CD4-positive, alpha-beta T cell treated with Interleukin-15 for 1 hour (primary cell): ENCODE measurements at regions not wholly inside any gene's neighbourhood (a gene's known extent, or its start where the extent isn't known, plus 50 kb on each side); places are given as distances from the start of the nearest gene placed in this dataset.

ENCODE experiments used
- DNase-seq: peaks from one replicate; pipeline ENCODE4 v3.0.0-alpha.2; 2020

GRCh38 chr10:2850202-2850601 is 217.1 kb upstream of the PFKP start:
- no peak for DNase-seq

- DNase-seq = no peak
These were observed 222.4 kb upstream of the PFKP start for GRCh38 chr10:2844925-2845324.

- no peak for DNase-seq
These were observed 228.1 kb upstream of the PFKP start for GRCh38 chr10:2839081-2839725.

GRCh38 chr10:2837674-2838073 is 229.7 kb upstream of the PFKP start:
- DNase-seq = no peak

- no peak for DNase-seq
These were observed 230.3 kb upstream of the PFKP start for GRCh38 chr10:2836921-2837662.

GRCh38 chr10:2834214-2834613 is 233.1 kb upstream of the PFKP start:
- DNase-seq = no peak

GRCh38 chr10:2831509-2831908 is 235.8 kb upstream of the PFKP start:
- no peak for DNase-seq

- DNase-seq = no peak
These were observed 238.6 kb upstream of the PFKP start for GRCh38 chr10:2828741-2829140.

GRCh38 chr10:2826675-2827074 is 240.7 kb upstream of the PFKP start:
- DNase-seq = no peak

- DNase-seq = no peak
These were observed 241.5 kb upstream of the PFKP start for GRCh38 chr10:2825841-2826240.

GRCh38 chr10:2817940-2818636 is 249.3 kb upstream of the PFKP start:
- no peak for DNase-seq

- no peak for DNase-seq
These were observed 253.7 kb upstream of the PFKP start for GRCh38 chr10:2813693-2814092.

- DNase-seq = no peak
These were observed 254.1 kb upstream of the PFKP start for GRCh38 chr10:2813286-2813685.

GRCh38 chr10:2812631-2813030 is 254.7 kb upstream of the PFKP start:
- no peak for DNase-seq

- no peak for DNase-seq
These were observed 267.2 kb upstream of the PFKP start for GRCh38 chr10:2800178-2800577.

- DNase-seq = no peak
These were observed 268.9 kb upstream of the PFKP start for GRCh38 chr10:2798336-2799022.

GRCh38 chr10:2791774-2792443 is 275.4 kb upstream of the PFKP start:
- no peak for DNase-seq

- DNase-seq = no peak
These were observed 276.8 kb upstream of the PFKP start for GRCh38 chr10:2790396-2791188.

- no peak for DNase-seq
These were observed 281.1 kb upstream of the PFKP start for GRCh38 chr10:2786251-2786650.

GRCh38 chr10:2784766-2785165 is 282.6 kb upstream of the PFKP start:
- DNase-seq = no peak

GRCh38 chr10:2782950-2783349 is 284.4 kb upstream of the PFKP start:
- no peak for DNase-seq

- no peak for DNase-seq
These were observed 285.1 kb upstream of the PFKP start for GRCh38 chr10:2782265-2782664.
